Activated T-cell treated with anti-CD3 and anti-CD28 coated beads for 48 hours (primary cell): ENCODE measurements at regions not wholly inside any gene's neighbourhood (a gene's known extent, or its start where the extent isn't known, plus 50 kb on each side); places are given as distances from the start of the nearest gene placed in this dataset.
"Not testable (repeated sequence)": the region's sequence is repeated elsewhere in the genome, so short reads cannot be mapped to it uniquely, and the experiment has no call there.

Experiments used
- DNase-seq: peaks from one replicate; pipeline ENCODE4 v3.0.0-alpha.2; 2020; ENCODE audit warnings: low read depth

GRCh38 chr5:39955156-39955555 lies 530.4 kb upstream of the DAB2 start:
- DNase-seq = no peak

- DNase-seq = no peak
Measured at GRCh38 chr5:39951070-39951469, 526.3 kb upstream of the DAB2 start.

DNA sequence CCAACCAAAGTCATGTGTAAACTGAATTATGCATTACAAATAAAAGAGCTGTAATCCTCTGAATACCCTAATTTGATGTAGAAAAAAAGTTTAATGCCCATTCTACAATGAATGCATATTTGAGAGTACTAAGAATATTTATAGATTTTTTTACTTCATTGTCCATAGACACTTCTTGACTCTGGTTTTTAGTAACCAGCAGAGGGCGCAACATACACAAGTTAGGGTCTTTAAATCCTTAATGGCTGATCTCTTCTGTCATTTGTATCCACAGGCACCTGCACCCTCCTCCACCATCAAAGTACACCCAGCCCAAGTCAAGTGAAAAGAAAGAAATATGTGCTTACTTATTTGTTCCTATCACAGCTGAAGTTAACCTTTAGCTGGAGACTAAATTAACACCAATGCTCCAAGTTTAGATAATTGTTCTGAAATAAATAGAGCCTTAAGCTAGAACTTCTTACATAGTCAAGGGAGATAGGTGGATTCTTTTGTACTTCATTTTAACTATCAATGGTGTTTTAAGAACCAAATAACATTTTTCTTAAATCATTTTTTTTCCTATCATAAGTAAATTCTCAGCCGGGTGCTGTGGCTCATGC lies 524.2 kb upstream of the DAB2 start:
- DNase-seq = peak; percentile 14

DNA sequence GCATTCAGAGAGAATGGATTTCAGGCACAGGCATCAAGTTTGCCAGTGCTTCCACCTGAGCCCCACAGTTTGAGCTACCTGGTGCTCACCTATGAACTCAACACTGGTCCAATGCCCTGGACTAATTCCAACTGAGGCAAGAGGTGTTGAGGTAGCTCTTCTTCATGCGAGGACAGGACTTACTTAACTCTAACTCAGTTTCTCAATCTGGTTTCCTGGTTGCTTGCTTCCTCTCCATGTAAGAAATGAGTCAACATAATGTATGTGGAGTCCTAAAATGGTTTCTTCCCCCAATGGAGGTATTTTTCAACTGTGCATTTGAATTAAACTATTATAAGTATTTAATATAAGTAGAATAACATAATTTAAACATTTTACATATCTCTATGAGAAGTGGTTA lies 523.6 kb upstream of the DAB2 start:
- no peak for DNase-seq

- no peak for DNase-seq
Measured at GRCh38 chr5:39947657-39948056, 522.9 kb upstream of the DAB2 start.

DNA sequence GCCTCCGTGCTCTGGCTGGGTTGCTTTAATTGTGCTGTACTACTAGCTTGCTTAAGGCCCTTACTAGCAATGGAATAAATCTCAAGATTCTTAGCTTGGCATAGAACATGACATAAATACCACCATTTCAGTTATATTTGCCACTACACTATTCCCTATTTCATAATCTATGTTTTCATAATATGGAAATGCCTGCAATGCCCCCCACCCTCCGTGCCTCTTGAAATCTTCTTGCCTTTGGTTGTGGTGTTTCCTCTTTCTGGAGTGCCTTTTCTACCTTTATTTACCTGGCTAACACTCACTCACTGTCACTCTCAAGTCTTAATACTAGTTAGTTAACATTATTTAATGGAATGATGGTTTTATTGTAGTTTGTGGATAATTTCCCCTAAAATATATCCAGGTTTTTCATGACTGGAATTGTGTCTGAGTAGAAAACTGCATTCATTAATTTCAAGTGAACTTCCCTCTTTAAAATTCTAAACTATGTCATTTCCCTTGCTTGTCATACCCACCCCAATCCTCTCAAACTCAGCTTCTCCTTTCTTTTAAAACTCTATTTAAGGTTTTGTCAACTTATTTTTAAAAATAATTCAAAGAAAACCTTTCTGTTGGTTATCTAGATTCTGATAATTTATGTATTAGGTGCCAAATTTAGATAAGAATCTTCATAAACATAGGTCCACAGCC lies 521.7 kb upstream of the DAB2 start:
- DNase-seq = no peak

DNA sequence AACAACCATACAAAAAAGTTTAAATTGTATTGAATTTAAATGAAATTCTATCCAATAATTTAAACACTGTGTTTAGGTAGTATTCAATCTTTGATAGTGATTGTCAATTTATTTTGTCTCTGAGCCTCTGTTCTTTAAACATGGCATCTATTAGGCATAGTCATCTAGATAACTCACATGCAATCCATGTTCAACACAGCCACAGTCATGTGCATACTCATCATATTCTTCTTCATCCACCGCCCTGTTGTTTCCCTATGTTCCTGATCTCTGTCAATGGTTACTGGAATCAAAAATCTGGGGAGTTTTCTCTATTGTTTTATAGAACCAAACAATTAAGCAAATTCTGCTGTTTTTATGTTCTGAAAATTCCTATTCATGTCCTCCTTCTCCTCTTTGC lies 521.1 kb upstream of the DAB2 start:
- no peak for DNase-seq

- no peak for DNase-seq
Measured at GRCh38 chr5:39943811-39944210, 519.0 kb upstream of the DAB2 start.

GRCh38 chr5:39942606-39943005 lies 517.8 kb upstream of the DAB2 start:
- DNase-seq = no peak

DNA sequence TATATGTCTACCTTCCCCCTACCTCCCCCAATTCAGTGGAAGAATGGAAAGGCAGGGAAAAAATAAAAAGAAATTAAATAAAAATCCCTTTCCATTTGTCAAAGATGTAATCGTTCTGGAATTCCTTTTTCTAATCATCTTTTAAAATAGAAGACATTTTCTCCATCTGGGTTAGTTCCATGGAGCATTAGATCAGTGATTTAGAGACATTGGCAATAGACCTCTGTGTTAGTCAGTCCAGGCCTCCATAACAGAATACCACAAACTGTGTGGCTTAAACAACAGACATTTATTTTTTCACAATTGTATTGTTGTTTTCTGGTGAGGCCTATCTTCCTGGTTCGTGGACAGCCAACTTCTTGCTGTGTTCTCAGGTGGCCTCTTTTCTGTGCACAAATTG lies 516.6 kb upstream of the DAB2 start:
- DNase-seq = no peak

- DNase-seq = no peak
Measured at GRCh38 chr5:39934830-39935229, 510.1 kb upstream of the DAB2 start.

GRCh38 chr5:39933061-39933460 lies 508.3 kb upstream of the DAB2 start:
- no peak for DNase-seq

DNA sequence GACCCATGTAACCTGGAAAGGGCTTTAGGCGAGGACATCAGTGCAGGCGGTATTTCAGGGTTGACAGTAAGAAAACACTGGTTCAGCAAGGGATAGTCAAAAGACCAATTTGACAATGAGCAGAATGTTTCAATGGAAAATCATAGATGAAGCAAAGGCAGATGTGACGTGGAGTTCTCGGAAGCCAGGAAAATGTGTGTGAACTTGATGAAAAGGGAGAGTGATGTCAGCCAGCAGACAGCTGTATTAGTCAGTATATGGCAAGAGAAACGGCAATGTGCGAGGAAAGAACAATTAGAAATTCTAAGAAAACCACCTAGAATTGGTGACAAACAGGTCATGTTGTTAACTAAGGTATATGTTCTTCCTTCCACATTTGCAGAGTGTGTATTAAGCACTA lies 503.9 kb upstream of the DAB2 start:
- no peak for DNase-seq

DNA sequence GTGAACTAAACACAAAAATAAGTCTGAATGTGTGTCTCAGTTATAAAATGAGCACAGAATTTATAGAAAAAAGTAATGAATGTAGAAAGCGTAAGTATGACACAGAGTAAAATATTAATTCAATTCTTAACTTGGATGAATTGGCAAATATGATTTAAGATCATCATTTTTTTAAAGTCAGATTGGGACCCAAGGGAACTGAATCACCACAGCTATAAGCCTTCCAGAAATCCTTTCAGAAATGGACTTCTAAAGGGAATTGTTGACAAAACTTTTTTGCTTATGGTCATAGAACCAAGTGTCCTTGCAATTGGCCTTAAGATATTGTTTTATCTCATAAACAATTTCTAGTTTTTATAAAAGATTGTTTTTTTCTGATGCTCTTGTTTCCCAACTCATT lies 495.1 kb upstream of the DAB2 start:
- no peak for DNase-seq

DNA sequence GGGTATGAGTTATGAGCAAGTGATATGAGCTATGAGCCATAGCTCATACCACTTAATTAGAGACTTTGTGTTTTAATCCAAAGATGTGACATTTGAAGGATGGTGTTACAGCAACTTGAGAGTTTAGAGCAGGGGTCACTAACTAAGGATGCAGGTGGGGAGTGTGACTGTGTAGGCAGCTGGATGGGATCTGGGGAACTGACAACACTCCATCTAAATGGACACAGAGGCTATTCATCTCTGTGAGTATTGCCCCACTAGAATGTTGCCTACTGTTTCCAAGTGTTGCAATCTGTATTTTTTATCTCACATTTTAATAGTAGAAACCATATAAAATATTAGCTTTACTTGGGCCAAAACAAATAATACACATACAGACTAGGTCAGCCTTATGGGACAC lies 488.1 kb upstream of the DAB2 start:
- no peak for DNase-seq

DNA sequence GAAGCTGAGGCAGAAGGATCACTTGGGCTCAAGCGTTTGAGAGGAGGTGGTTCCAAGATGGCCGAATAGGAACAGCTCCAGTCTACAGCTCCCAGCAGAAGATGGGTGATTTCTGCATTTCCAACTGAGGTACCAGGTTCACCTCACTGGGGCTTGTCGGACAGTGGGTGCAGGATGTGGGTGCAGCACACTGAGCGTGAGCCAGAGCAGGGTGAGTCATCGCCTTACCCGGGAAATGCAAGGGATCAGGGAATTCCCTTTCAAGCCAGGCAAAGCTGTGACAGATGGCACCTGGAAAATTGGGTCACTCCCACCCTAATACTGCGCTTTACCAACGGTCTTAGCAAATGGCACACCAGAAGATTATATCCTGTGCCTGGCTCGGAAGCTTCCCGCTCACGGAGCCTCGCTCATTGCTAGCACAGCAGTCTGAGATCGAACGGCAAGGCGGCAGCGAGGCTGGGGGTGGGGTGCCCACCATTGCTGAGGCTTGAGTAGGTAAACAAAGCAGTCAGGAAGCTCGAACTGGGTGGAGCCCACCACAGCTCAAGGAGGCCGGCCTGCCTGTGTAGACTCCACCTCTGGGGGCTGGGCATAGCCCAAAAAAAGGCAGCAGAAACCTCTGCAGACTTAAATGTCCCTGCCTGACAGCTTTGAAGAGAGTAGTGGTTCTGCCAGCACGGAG lies 482.6 kb upstream of the DAB2 start:
- not testable (repeated sequence) for DNase-seq

DNA sequence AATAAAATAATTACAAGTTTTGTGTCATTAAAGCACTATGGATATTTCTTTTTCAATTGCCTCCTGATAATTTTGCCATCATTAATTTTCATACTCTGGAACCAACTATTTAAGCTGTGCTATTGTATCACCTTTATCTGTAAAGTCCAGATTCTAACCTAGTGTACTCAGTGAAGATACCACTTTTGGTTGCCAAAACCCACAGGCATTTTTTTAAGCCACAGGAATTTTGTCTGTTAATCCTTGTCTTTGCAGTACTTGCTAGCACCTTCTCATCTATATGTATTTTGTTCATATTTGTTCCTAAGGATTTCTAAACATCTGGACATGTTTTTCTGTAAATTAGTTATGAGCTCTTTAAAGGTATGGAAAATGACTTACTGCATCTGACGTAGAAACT lies 481.4 kb upstream of the DAB2 start:
- no peak for DNase-seq

DNA sequence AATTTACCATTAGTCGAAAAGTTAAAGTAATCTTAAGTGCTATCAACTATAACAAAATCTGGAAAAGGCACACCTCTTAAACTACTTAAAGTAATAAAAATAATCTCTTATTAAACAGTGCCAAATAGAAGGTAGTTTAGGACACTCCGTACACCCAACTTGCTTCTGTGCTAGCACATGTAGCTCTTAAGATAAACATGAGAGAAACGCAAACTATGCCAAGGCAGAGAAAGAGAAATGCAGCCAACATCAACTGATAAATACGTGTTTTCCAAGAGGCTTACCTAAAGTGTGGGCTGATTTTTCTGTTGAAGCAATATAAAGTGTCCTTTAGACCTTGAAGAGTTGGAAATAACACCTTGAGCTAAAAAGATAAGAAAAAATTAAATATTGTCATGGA lies 480.6 kb upstream of the DAB2 start:
- no peak for DNase-seq

DNA sequence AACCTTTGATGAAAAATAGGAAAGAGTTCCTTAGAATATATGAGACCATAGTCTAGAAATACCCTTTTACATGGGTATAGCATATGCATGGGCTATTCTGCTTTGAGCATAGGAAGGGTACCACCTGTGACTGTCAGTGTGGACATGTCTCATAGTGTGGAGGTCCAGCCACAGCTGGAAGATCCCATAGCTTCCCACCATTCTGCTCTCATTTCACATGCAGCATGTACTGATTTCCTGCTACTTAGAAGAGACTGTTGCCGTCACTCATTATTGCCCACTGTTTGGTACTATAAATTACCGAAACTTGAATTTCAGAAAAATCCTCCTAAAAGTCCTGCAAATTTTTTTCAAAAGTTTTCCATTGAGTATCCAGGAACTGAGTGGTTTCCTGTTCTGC lies 477.8 kb upstream of the DAB2 start:
- no peak for DNase-seq

GRCh38 chr5:39898731-39899130 lies 474.0 kb upstream of the DAB2 start:
- DNase-seq = no peak

- DNase-seq = no peak
Measured at GRCh38 chr5:39896706-39897105, 471.9 kb upstream of the DAB2 start.

GRCh38 chr5:39896104-39896503 lies 471.3 kb upstream of the DAB2 start:
- no peak for DNase-seq

DNA sequence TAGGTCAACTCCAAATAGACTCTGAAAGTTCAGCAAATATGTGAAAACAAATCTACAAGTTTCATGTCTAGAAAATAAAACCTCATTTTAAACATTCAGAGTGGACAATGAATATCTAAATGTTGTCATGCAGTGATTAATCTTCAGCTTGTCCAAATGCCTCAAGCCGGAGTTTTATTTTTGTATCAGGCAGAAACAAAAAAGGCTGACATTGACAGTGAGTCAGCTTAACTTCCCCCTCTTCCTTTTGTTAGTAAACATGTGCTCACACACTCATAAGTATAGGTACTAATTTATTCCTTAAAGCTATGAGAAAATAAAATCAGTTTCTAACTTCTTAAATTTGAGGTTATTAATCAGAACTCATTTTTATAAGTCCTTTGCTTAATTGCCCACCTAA lies 467.9 kb upstream of the DAB2 start:
- no peak for DNase-seq

- DNase-seq = no peak
Measured at GRCh38 chr5:39891376-39891775, 466.6 kb upstream of the DAB2 start.
